DMS114 treated with DMSO at 0.1 percent for 48 hours (cell line): ENCODE measurements at regions not wholly inside any gene's neighbourhood (a gene's known extent, or its start where the extent isn't known, plus 50 kb on each side); places are given as distances from the start of the nearest gene placed in this dataset.

Experiments
- DNase-seq: peaks from one replicate; lab custom pipeline; 2025; ENCODE audit not compliant: unreplicated experiment; lab: John Stamatoyannopoulos, UW

GRCh38 chr9:36728651-36729520 lies 156.2 kb downstream of the MELK start:
- DNase-seq: peak; percentile 28

- DNase-seq: no peak
Observed at GRCh38 chr9:36729906-36730305, 157.2 kb downstream of the MELK start.

GRCh38 chr9:36730414-36730813 lies 157.7 kb downstream of the MELK start:
- DNase-seq: no peak

- no peak for DNase-seq
Observed at GRCh38 chr9:36731068-36731956, 158.6 kb downstream of the MELK start.

GRCh38 chr9:36734737-36735136 lies 162.0 kb downstream of the MELK start:
- no peak for DNase-seq

- DNase-seq: no peak
Observed at GRCh38 chr9:36736648-36737047, 164.0 kb downstream of the MELK start.

- no peak for DNase-seq
Observed at GRCh38 chr9:36738318-36738976, 165.8 kb downstream of the MELK start.

GRCh38 chr9:36739373-36740116 lies 166.8 kb downstream of the MELK start:
- no peak for DNase-seq

- DNase-seq: no peak
Observed at GRCh38 chr9:36742264-36742663, 169.6 kb downstream of the MELK start.

GRCh38 chr9:36744678-36745077 lies 172.0 kb downstream of the MELK start:
- DNase-seq: no peak

- DNase-seq: no peak
Observed at GRCh38 chr9:36745977-36746376, 173.3 kb downstream of the MELK start.

- no peak for DNase-seq
Observed at GRCh38 chr9:36746415-36746814, 173.7 kb downstream of the MELK start.

GRCh38 chr9:36748322-36748899 lies 175.7 kb downstream of the MELK start:
- no peak for DNase-seq

- no peak for DNase-seq
Observed at GRCh38 chr9:36749461-36749860, 176.8 kb downstream of the MELK start.

- no peak for DNase-seq
Observed at GRCh38 chr9:36750630-36751029, 177.9 kb downstream of the MELK start.

- DNase-seq: no peak
Observed at GRCh38 chr9:36755019-36755418, 182.3 kb downstream of the MELK start.

GRCh38 chr9:36759141-36759540 lies 186.4 kb downstream of the MELK start:
- DNase-seq: no peak

- no peak for DNase-seq
Observed at GRCh38 chr9:36759976-36760375, 187.3 kb downstream of the MELK start.

- no peak for DNase-seq
Observed at GRCh38 chr9:36760667-36761420, 188.1 kb downstream of the MELK start.

GRCh38 chr9:36762958-36763357 lies 190.3 kb downstream of the MELK start:
- DNase-seq: no peak
